K562 (cell line): ENCODE measurements at regions not wholly inside any gene's neighbourhood (a gene's known extent, or its start where the extent isn't known, plus 50 kb on each side); places are given as distances from the start of the nearest gene placed in this dataset.

Experiments used
- CHAMP1 ChIP-seq: fragments of 450-650 bp; IDR thresholded peaks from 2 replicates; pipeline ENCODE4 v1.6.1; 2016; ENCODE audit warnings: mild to moderate bottlenecking
- CREM ChIP-seq: IDR thresholded peaks from 2 replicates; pipeline ENCODE4 v1.6.1; 2014; ENCODE audit warnings: antibody characterized with exemption, low read depth
- CTCF ChIP-seq, 3 experiments: IDR thresholded peaks in 2 of 3; conservative IDR thresholded peaks in 1 of 3; 2 replicates each; pipeline ENCODE4 v1.5.1; 2011 to 2012; ENCODE audit warnings: low read length in 3 of 3, mild to moderate bottlenecking in 3 of 3, control low read depth in 2 of 3, improper control_type of control experiment in 1 of 3, inconsistent platforms in 1 of 3, low read depth in 1 of 3, mixed read lengths in 1 of 3, moderate library complexity in 1 of 3; ENCODE audit not compliant: insufficient read depth in 2 of 3
- E4F1 ChIP-seq: fragments of 250-450 bp; sonication (Bioruptor Pico); IDR thresholded peaks from 2 replicates; pipeline ENCODE4 v1.5.0; 2021; ENCODE audit warnings: mild to moderate bottlenecking, borderline replicate concordance
- KLF1 ChIP-seq: fragments of 450-650 bp; IDR thresholded peaks from 2 replicates; pipeline ENCODE4 v1.6.1; 2016; ENCODE audit warnings: missing genetic modification characterization, missing compliant biosample characterization
- MBD2 ChIP-seq: sonication (generic); IDR thresholded peaks from 2 replicates; pipeline ENCODE4 v1.6.1; 2016; ENCODE audit warnings: low read depth, borderline replicate concordance
- SIX5 ChIP-seq, 2 experiments: IDR thresholded peaks; 2 replicates each; pipeline ENCODE4 v1.6.1; 2011; ENCODE audit warnings: low read length in 2 of 2, borderline replicate concordance in 1 of 2, low read depth in 1 of 2, mild to moderate bottlenecking in 1 of 2, moderate library complexity in 1 of 2; ENCODE audit not compliant: insufficient read depth in 1 of 2
- TFE3 ChIP-seq: fragments of 450-650 bp; formaldehyde crosslinking; IDR thresholded peaks from 2 replicates; pipeline ENCODE4 v1.4.0; 2020; ENCODE audit warnings: mild to moderate bottlenecking, mixed read lengths
- XRCC4 ChIP-seq: IDR thresholded peaks from one replicate; pipeline ENCODE4 v1.6.1; 2011; ENCODE audit not compliant: insufficient read depth, insufficient read length; ENCODE audit errors: extremely low read depth
- ZBTB33 ChIP-seq: sonication (generic); formaldehyde crosslinking; IDR thresholded peaks from 2 replicates; pipeline ENCODE4 v1.8.1; 2023; ENCODE audit warnings: mild to moderate bottlenecking, missing genetic modification reagents
- ZNF263 ChIP-seq: sonication (generic); formaldehyde crosslinking; IDR thresholded peaks from 2 replicates; pipeline ENCODE4 v1.8.0; 2022; ENCODE audit warnings: mild to moderate bottlenecking, missing genetic modification reagents, borderline replicate concordance

GRCh38 chr1:98057236-98057910, 136.5 kb upstream of the DPYD start:
- TF ChIP-seq E4F1 (CRISPR knock-in tag): no peak
- TF ChIP-seq TFE3: no peak
- TF ChIP-seq ZBTB33 (CRISPR knock-in tag): no peak
- TF ChIP-seq SIX5 (IDR thresholded peaks at IDR 0.05; ENCODE audit: borderline replicate concordance in 1 of 2, insufficient read depth in 1 of 2, low read depth in 1 of 2, low read length in 2 of 2): no peak
- TF ChIP-seq ZNF263 (CRISPR knock-in tag): no peak
- TF ChIP-seq CTCF (IDR thresholded peaks at IDR 0.05 in 2 of 3, conservative IDR thresholded peaks at IDR 0.05 in 1 of 3; ENCODE audit: insufficient read depth in 2 of 3, low read depth in 1 of 3, low read length in 3 of 3): no peak
- TF ChIP-seq KLF1: no peak
- no peak for TF ChIP-seq MBD2
- TF ChIP-seq XRCC4: no peak
- no peak for TF ChIP-seq CREM
- TF ChIP-seq CHAMP1: no peak
